ENCODE measurements at regions not wholly inside any gene's neighbourhood (a gene's known extent, or its start where the extent isn't known, plus 50 kb on each side); places are given as distances from the start of the nearest gene placed in this dataset.

GRCh38 chr2:137729305-137729704, 235.0 kb upstream of the HNMT start:
- no peak for DNase-seq (ENCODE audit: low read depth)

GRCh38 chr2:137737559-137737958, 226.7 kb upstream of the HNMT start:
- no peak for DNase-seq (ENCODE audit: low read depth)

GRCh38 chr2:137741784-137742362, 222.4 kb upstream of the HNMT start:
- no peak for DNase-seq (ENCODE audit: low read depth)

GRCh38 chr2:137747509-137747908, 216.8 kb upstream of the HNMT start:
- DNase-seq (ENCODE audit: low read depth) = no peak

- no peak for DNase-seq (ENCODE audit: low read depth)
Observed at GRCh38 chr2:137748533-137748932, 215.7 kb upstream of the HNMT start.

- no peak for DNase-seq (ENCODE audit: low read depth)
Observed at GRCh38 chr2:137764646-137765045, 199.6 kb upstream of the HNMT start.

- DNase-seq (ENCODE audit: low read depth) = no peak
Observed at GRCh38 chr2:137769406-137769805, 194.9 kb upstream of the HNMT start.

GRCh38 chr2:137770166-137770565, 194.1 kb upstream of the HNMT start:
- DNase-seq (ENCODE audit: low read depth) = no peak

GRCh38 chr2:137771064-137771463, 193.2 kb upstream of the HNMT start:
- no peak for DNase-seq (ENCODE audit: low read depth)

GRCh38 chr2:137772451-137772850, 191.8 kb upstream of the HNMT start:
- DNase-seq (ENCODE audit: low read depth) = no peak

GRCh38 chr2:137775529-137775928, 188.7 kb upstream of the HNMT start:
- DNase-seq (ENCODE audit: low read depth) = no peak

- DNase-seq (ENCODE audit: low read depth) = no peak
Observed at GRCh38 chr2:137776697-137777096, 187.6 kb upstream of the HNMT start.

GRCh38 chr2:137797641-137798040, 166.6 kb upstream of the HNMT start:
- DNase-seq (ENCODE audit: low read depth) = no peak

GRCh38 chr2:137799600-137799999, 164.7 kb upstream of the HNMT start:
- no peak for DNase-seq (ENCODE audit: low read depth)

GRCh38 chr2:137800386-137800785, 163.9 kb upstream of the HNMT start:
- no peak for DNase-seq (ENCODE audit: low read depth)

GRCh38 chr2:137801228-137801627, 163.0 kb upstream of the HNMT start:
- no peak for DNase-seq (ENCODE audit: low read depth)

GRCh38 chr2:137802038-137802437, 162.2 kb upstream of the HNMT start:
- no peak for DNase-seq (ENCODE audit: low read depth)

GRCh38 chr2:137806068-137806805, 158.0 kb upstream of the HNMT start:
- DNase-seq (ENCODE audit: low read depth) = no peak

- DNase-seq (ENCODE audit: low read depth) = no peak
Observed at GRCh38 chr2:137809252-137809651, 155.0 kb upstream of the HNMT start.

- no peak for DNase-seq (ENCODE audit: low read depth)
Observed at GRCh38 chr2:137809837-137810236, 154.4 kb upstream of the HNMT start.

- no peak for DNase-seq (ENCODE audit: low read depth)
Observed at GRCh38 chr2:137812517-137812916, 151.8 kb upstream of the HNMT start.

- no peak for DNase-seq (ENCODE audit: low read depth)
Observed at GRCh38 chr2:137813176-137813575, 151.1 kb upstream of the HNMT start.

GRCh38 chr2:137817058-137817457, 147.2 kb upstream of the HNMT start:
- no peak for DNase-seq (ENCODE audit: low read depth)

GRCh38 chr2:137823196-137823595, 141.1 kb upstream of the HNMT start:
- DNase-seq (ENCODE audit: low read depth) = no peak
